ENCODE measurements at regions not wholly inside any gene's neighbourhood (a gene's known extent, or its start where the extent isn't known, plus 50 kb on each side); places are given as distances from the start of the nearest gene placed in this dataset.

DNA sequence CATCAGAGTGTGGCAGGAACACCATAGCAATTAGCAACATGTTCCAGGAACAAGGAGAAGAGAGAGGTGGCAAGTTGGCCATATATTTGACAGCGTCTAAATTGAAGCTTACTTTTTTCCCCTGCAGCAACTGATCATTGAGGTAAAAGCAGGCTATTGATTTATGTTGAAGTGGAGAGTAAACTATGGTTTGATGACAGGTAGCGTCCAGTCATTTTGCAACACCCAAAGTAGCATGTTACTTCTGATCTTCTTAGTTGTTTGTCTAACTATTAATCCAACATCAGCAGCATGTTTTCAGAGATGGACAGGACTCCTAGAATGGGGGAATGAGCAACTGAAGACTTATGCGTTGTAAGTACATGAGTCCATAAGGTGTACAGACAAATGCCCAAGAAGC, 225.8 kb downstream of the ZPLD1 start:
- H3K27me3 ChIP-seq = no peaks in the 10 kb centered on the region
- ATAC-seq (no peak), DNase-seq (no peak)
- no peaks in the 10 kb centered on the region for H3K36me3 ChIP-seq
- H3K27ac ChIP-seq = no peak overlapping the region
- TF ChIP-seq, protein P1, sequence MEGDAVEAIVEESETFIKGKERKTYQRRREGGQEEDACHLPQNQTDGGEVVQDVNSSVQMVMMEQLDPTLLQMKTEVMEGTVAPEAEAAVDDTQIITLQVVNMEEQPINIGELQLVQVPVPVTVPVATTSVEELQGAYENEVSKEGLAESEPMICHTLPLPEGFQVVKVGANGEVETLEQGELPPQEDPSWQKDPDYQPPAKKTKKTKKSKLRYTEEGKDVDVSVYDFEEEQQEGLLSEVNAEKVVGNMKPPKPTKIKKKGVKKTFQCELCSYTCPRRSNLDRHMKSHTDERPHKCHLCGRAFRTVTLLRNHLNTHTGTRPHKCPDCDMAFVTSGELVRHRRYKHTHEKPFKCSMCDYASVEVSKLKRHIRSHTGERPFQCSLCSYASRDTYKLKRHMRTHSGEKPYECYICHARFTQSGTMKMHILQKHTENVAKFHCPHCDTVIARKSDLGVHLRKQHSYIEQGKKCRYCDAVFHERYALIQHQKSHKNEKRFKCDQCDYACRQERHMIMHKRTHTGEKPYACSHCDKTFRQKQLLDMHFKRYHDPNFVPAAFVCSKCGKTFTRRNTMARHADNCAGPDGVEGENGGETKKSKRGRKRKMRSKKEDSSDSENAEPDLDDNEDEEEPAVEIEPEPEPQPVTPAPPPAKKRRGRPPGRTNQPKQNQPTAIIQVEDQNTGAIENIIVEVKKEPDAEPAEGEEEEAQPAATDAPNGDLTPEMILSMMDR (IDR thresholded peaks at IDR 0.05) = no peak
- H3K4me3 ChIP-seq = no peak overlapping the region
- intact Hi-C loops (cut with DNase I) = no loop called here
- no peaks in the 10 kb centered on the region for H3K9me3 ChIP-seq
- no peaks in the 10 kb centered on the region for H3K4me1 ChIP-seq

DNA sequence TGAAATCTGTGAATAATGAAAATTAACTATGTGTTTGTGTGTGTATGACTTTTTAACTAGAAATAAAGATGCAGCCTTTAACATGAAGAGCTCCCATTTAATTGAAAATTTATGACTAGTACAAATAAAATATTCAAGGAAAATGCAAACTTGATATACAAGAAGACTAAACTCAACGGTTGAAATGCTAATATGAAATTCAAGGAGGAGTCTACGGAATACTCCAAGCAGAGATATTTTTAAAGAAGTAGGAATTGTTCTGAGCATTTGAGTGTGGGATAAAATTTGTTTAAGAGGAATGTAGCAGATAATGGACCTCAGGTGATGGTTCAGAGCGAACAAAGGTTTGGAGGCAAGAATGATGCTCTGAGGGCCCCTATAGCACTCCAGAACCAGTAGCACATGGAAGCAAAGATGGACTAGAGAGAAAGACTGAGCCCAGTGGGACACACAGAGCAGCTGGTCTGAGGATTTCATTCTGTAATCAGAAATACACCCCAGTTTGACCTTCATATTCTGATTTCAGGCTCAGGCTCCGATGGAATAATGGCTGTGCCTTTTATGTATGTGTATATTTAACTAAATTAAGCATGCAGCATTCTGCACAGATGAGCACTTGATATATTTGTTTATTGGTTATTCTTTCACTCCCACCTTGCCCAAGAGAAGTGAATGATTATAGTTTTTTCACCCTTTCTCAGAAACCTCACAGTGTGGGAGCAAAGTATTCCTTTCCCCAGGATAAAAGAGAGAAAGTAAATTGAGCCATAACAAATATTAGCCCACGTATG, 227.1 kb downstream of the ZPLD1 start:
- Histone ChIP-seq H3K27me3 (no peaks in the 10 kb centered on the region), H3K4me1 (no peaks in the 10 kb centered on the region), H3K9me3 (no peaks in the 10 kb centered on the region), H3K36me3 (no peaks in the 10 kb centered on the region), H3K4me3 (no peak overlapping the region), H3K27ac (no peak overlapping the region)
- TF ChIP-seq, protein P1 (IDR thresholded peaks at IDR 0.05) = no peak
- intact Hi-C loops (cut with DNase I) = no loop called here
- ATAC-seq (no peak), DNase-seq (no peak)

DNA sequence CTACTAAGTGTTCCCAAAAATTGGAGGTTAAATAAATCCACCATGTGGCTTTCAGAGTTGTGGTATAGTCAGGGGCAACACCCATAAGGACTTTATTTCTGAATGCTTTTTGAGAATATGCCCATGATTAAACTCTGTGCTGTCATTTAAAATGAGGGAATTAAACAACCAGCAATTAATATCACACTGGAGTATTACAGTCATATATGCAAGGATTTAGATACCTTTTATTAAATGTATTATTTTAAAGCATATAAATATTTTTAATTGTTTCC, 227.6 kb downstream of the ZPLD1 start:
- ATAC-seq (no peak), DNase-seq (no peak)
- intact Hi-C loops (cut with DNase I) = no loop called here
- Histone ChIP-seq H3K4me1 (no peaks in the 10 kb centered on the region), H3K27ac (no peak overlapping the region), H3K4me3 (no peak overlapping the region), H3K27me3 (no peaks in the 10 kb centered on the region), H3K9me3 (no peaks in the 10 kb centered on the region), H3K36me3 (no peaks in the 10 kb centered on the region)
- TF ChIP-seq, protein P1 (IDR thresholded peaks at IDR 0.05) = no peak

DNA sequence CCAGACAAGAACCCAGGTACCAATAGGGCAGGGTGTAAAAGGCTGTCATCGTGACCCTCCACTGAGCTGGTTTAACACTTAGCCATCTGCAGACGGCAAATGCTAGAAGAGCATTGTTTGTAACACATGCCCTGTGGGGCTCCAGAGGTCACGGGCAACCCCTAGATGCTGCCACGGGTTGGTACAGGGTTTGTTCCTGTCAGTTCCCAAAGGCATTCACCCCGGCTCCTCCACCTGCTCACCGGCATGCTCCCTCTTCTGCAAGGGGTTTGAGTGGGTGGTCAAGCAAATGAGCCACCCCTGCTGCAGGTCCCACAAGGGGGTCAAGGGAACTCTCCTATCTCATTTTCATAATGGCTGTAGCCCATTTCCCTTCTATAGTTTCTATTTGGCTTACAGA, 229.3 kb downstream of the ZPLD1 start:
- H3K27me3 ChIP-seq = no peaks in the 10 kb centered on the region
- H3K36me3 ChIP-seq = no peaks in the 10 kb centered on the region
- ATAC-seq = no peak
- no peaks in the 10 kb centered on the region for H3K4me1 ChIP-seq
- H3K9me3 ChIP-seq = no peaks in the 10 kb centered on the region
- intact Hi-C loops (cut with DNase I) = no loop called here
- H3K4me3 ChIP-seq = no peak overlapping the region
- DNase-seq = no peak
- no peak overlapping the region for H3K27ac ChIP-seq
- TF ChIP-seq, protein P1 (IDR thresholded peaks at IDR 0.05) = no peak

DNA sequence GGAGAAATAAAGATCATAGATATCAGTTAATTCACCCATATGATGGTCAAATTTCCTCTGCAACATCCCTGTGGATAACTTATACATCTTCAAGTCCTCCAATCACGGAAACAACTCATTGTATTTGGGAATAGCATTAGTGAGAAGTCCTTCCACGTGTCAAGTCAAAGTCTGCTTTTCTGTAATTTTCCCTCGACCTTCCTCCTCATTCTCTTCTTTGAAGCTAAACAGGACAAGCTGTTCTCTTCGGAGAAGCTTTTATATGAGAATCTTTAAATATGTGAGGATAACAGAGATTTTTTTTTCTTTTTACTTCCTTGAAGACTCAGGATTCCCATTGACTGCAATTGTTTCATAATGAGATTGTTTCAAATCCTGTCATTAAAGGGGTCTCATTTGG, 230.4 kb downstream of the ZPLD1 start:
- Histone ChIP-seq H3K4me1 (no peaks in the 10 kb centered on the region), H3K27me3 (no peaks in the 10 kb centered on the region), H3K36me3 (no peaks in the 10 kb centered on the region), H3K9me3 (no peaks in the 10 kb centered on the region), H3K27ac (no peak overlapping the region), H3K4me3 (no peak overlapping the region)
- no peak for ATAC-seq
- TF ChIP-seq, protein P1 (IDR thresholded peaks at IDR 0.05) = no peak
- intact Hi-C loops (cut with DNase I) = no loop called here
- DNase-seq = no peak

DNA sequence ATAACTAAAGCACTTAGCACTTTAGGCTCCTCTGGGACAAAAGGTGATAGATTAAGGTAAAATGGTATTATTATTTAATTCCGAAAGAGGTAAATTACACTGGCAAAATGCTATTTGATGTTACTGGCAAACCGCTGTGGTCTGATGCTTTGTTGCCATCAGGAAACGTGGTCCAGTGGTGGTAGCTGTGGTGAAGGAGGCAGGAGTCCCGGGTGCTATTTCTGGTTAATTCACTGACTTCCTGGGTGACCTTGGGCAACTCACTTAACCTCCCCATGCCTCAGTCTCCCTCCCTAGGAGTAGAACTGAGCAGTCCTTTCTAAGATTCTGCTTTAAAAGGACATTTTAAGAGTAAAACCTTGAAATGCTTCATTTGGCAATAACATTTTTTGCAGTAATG, 233.4 kb downstream of the ZPLD1 start:
- TF ChIP-seq, protein P1 (IDR thresholded peaks at IDR 0.05) = no peak
- Histone ChIP-seq H3K4me1 (no peaks in the 10 kb centered on the region), H3K27me3 (no peaks in the 10 kb centered on the region), H3K36me3 (no peaks in the 10 kb centered on the region), H3K27ac (no peak overlapping the region), H3K4me3 (no peak overlapping the region), H3K9me3 (no peaks in the 10 kb centered on the region)
- intact Hi-C loops (cut with DNase I) = no loop called here
- DNase-seq (no peak), ATAC-seq (no peak)

Measured in upper lobe of right lung (tissue), 1 donor.